ENCODE measurements at regions not wholly inside any gene's neighbourhood (a gene's known extent, or its start where the extent isn't known, plus 50 kb on each side); places are given as distances from the start of the nearest gene placed in this dataset.

- no peak for TF ChIP-seq POLR2A (IDR thresholded peaks at IDR 0.05)
- TF ChIP-seq EP300 (IDR thresholded peaks at IDR 0.05), result no peak
- TF ChIP-seq CTCF (IDR thresholded peaks at IDR 0.05), result no peak
These were observed 458.3 kb downstream of the EDEM1 start for GRCh38 chr3:5645692-5646410.
